HL-60 (cell line): ENCODE measurements at regions not wholly inside any gene's neighbourhood (a gene's known extent, or its start where the extent isn't known, plus 50 kb on each side); places are given as distances from the start of the nearest gene placed in this dataset.

Source experiments
- DNase-seq, 2 experiments: peaks; one replicate each; pipeline ENCODE4 v3.0.0-alpha.2; 2010 to 2020; ENCODE audit warnings: low read depth in 1 of 2, low spot score in 1 of 2
- H3K27ac ChIP-seq: fragments of 250-450 bp; sonication (Bioruptor Pico); replicated peaks from 2 replicates; pipeline ENCODE4 v1.5.1; 2020; ENCODE audit warnings: mild to moderate bottlenecking, moderate library complexity
- H3K27me3 ChIP-seq: fragments of 250-450 bp; sonication (Bioruptor Pico); 2 replicates; pipeline ENCODE4 v1.5.1; 2021; ENCODE audit warnings: mild to moderate bottlenecking, moderate library complexity; ENCODE audit not compliant: insufficient read depth, poor library complexity, severe bottlenecking
- H3K4me3 ChIP-seq: replicated peaks from 2 replicates; pipeline ENCODE4 v1.5.1; 2011; ENCODE audit warnings: mild to moderate bottlenecking, control low read depth, low read length; ENCODE audit not compliant: insufficient read depth
- CTCF ChIP-seq: IDR thresholded peaks from one replicate; pipeline ENCODE4 v1.5.1; 2011; ENCODE audit warnings: low read length, control low read depth, inconsistent platforms; ENCODE audit not compliant: insufficient read depth
- GABPA ChIP-seq: IDR thresholded peaks from 2 replicates; pipeline ENCODE4 v1.6.1; 2012; ENCODE audit warnings: low read depth
- POLR2AphosphoS5 ChIP-seq: IDR thresholded peaks from 2 replicates; pipeline ENCODE4 v1.6.1; 2012; ENCODE audit warnings: low read depth
- REST ChIP-seq: IDR thresholded peaks from 2 replicates; pipeline ENCODE4 v1.6.1; 2012; ENCODE audit warnings: low read depth; ENCODE audit not compliant: insufficient replicate concordance
- SPI1 ChIP-seq: IDR thresholded peaks from 2 replicates; pipeline ENCODE4 v1.6.1; 2012; ENCODE audit warnings: low read depth, mild to moderate bottlenecking, borderline replicate concordance

GRCh38 chr14:31953210-31953609, 123.9 kb upstream of the ARHGAP5 start:
- TF ChIP-seq CTCF: no peak
- no peak for TF ChIP-seq GABPA
- TF ChIP-seq REST: no peak
- no peak for TF ChIP-seq SPI1
- TF ChIP-seq POLR2AphosphoS5: no peak

GRCh38 chr14:31954991-31955390, 122.1 kb upstream of the ARHGAP5 start:
- no peak for TF ChIP-seq GABPA
- no peak for TF ChIP-seq SPI1
- no peak for TF ChIP-seq POLR2AphosphoS5
- TF ChIP-seq CTCF: no peak
- TF ChIP-seq REST: no peak
- H3K27ac ChIP-seq: no peak overlapping the region
- no peak overlapping the region for H3K4me3 ChIP-seq
- no peaks in the 10 kb centered on the region for H3K27me3 ChIP-seq
- DNase-seq: no peak

More at GRCh38 chr14:31953210-31953609, 123.9 kb upstream of the ARHGAP5 start:
- Histone ChIP-seq H3K27ac (no peak overlapping the region), H3K4me3 (no peak overlapping the region), H3K27me3 (no peaks in the 10 kb centered on the region)
- DNase-seq: no peak

- Histone ChIP-seq H3K4me3 (no peak overlapping the region), H3K27ac (no peak overlapping the region), H3K27me3 (no peaks in the 10 kb centered on the region)
- no peak for DNase-seq
- TF ChIP-seq GABPA (no peak), POLR2AphosphoS5 (no peak), REST (no peak), CTCF (no peak), SPI1 (no peak)
These were observed 121.0 kb upstream of the ARHGAP5 start for GRCh38 chr14:31955936-31956579.
